Epidermal melanocyte (primary cell): ENCODE measurements at regions not wholly inside any gene's neighbourhood (a gene's known extent, or its start where the extent isn't known, plus 50 kb on each side); places are given as distances from the start of the nearest gene placed in this dataset.
"Not testable (repeated sequence)": the region's sequence is repeated elsewhere in the genome, so short reads cannot be mapped to it uniquely, and the experiment has no call there.

Experiments used
- DNase-seq: peaks from one replicate; pipeline ENCODE4 v3.0.0; 2011; ENCODE audit warnings: low spot score; ENCODE audit not compliant: insufficient read length

- DNase-seq: not testable (repeated sequence)
These were observed 214.9 kb upstream of the IRF2BP2 start for GRCh38 chr1:234824836-234825235.

DNA sequence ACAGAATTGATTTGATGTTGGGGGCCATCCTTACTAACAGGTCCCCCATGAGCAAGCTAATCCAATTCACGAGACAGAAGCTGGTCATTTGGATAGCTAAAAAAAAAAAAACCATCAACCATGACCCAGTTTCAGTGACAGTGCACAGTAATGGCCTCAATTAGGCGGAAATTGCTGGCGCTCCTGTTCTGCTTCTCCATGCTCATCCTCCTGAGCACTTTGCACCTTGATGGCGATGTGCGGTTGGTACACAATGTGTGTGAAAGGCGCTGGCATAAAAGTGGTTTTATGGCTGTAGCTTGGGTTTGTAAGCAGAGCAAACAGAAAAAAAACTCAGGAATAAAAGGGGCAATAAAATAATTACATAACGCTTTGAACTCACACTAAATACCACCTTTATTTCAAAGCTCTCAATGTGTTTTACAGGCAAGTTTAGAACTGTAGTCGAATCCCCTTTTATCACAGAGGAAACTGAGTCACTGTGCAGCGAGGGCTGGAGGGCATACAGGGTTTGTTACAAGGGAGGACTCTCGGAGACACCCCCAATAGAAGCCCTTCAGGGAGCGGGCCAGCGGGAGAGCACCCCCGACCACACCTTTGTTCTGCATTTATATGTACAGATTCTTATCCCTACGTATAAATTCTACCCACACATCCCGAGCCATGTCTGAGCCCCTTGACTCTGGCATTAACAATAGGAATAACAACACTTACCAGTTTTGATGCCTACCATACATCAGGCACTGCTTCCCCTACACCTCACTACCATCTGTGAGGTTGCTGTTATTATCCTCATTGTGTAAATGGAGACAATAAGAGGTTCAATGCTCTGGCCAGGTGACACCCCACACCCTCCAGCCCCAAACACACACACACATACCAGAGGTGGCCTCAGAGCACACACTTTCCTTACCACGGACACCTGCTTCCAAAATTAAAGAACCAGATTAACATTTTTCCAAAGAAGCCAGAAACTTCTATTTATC lies 213.5 kb upstream of the IRF2BP2 start:
- DNase-seq: no peak

GRCh38 chr1:234821840-234822239 lies 211.9 kb upstream of the IRF2BP2 start:
- no peak for DNase-seq

GRCh38 chr1:234820597-234820996 lies 210.6 kb upstream of the IRF2BP2 start:
- no peak for DNase-seq

DNA sequence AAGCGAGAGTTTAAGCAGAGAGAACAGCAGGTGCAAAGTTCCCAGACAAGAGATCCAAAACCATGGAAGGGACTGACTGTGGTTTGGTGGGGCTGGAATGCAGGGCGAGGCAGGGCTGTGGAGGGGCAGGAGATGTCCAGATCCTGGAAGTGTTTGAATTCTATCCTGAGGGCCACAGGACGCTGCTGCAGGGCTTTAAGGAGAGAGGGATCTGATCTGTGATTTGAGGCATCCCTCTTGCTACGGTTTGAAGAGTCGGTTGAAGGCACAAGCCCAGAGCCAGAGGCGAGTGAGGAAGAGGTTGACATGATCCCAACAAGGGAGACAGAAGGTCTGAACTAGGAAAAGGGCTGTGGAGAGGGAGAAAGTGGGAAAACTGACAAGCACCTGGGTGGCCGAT lies 209.9 kb upstream of the IRF2BP2 start:
- not testable (repeated sequence) for DNase-seq

DNA sequence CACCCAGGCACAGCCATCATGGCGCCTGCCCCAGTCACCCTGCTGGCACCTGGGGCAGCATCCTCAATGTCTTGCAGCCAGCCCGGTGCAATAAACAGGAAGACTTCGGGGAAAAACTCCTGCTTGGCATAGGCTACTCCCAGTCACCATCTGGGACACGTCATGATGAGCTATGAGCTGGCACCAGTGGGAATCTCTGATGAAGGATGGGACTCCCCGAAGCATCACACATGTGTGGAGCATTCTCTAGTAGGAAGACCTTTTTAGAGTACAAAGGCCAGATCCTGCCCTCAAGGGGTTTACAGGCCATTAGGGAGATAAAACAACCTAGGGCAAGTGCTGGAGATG lies 208.0 kb upstream of the IRF2BP2 start:
- DNase-seq: not testable (repeated sequence)

- DNase-seq: not testable (repeated sequence)
These were observed 207.5 kb upstream of the IRF2BP2 start for GRCh38 chr1:234817313-234818039.

GRCh38 chr1:234816864-234817263 lies 206.9 kb upstream of the IRF2BP2 start:
- DNase-seq: not testable (repeated sequence)

- not testable (repeated sequence) for DNase-seq
These were observed 206.3 kb upstream of the IRF2BP2 start for GRCh38 chr1:234816186-234816851.

- not testable (repeated sequence) for DNase-seq
These were observed 205.4 kb upstream of the IRF2BP2 start for GRCh38 chr1:234815295-234815815.

DNA sequence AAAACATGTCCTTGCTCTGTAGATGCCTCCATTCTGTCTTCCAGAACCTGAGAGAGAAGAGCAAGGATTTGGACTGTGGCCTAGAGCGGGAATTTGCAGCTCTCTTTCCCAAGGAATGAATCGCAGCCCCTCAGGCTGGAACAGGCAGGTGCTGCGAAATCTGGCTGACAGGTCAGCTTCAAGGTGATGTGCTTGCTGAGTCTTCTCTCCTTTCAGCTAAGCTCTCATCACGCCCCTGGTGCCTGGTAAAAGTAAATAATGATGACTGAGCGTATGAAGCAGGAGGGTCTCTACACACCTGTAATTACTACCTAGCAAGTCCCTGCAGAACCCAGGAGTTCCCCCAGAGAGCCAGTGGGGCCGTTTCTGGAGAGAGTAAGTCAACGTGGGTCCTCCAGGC lies 204.3 kb upstream of the IRF2BP2 start:
- DNase-seq: not testable (repeated sequence)

DNA sequence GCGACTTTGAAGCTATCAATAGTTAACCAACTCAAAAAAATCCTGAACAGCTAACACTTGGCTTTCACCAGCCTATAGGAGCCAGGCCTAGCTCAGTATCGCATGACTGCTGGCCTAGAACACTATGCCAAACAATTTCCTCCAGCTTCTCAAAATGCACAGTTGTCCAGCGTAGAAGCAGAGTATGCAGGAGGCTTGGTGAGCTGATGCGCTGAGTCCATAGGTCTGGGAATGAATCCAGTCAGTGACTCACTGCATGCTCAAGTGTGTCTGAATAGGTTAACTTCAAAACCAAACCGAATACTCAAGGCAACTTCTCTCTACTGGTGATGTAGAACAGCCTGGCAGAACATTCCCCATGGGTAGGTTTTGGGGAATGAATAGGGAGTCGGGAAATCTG lies 201.8 kb upstream of the IRF2BP2 start:
- DNase-seq: not testable (repeated sequence)

- not testable (repeated sequence) for DNase-seq
These were observed 200.7 kb upstream of the IRF2BP2 start for GRCh38 chr1:234810726-234811125.

DNA sequence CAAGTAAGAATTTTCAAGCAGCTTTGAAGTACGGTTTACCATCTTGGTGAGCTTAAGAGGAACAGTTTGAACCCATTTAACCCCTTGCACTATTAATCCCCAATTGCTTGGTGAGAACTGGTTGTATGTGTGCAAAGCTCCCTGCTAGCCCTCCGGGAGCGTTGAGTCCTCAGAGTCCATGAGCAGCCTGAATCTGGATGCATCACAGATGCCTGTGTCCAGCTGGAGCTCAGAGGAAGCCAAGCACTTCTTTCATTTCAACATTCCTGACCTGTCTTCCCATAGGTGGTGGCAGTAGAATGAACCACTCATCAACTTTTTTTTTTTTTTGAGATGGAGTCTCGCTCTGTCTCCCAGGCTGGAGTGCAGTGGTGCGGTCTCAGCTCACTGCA lies 199.9 kb upstream of the IRF2BP2 start:
- DNase-seq: not testable (repeated sequence)

- DNase-seq: not testable (repeated sequence)
These were observed 199.2 kb upstream of the IRF2BP2 start for GRCh38 chr1:234808943-234809853.

GRCh38 chr1:234808459-234808858 lies 198.5 kb upstream of the IRF2BP2 start:
- not testable (repeated sequence) for DNase-seq

DNA sequence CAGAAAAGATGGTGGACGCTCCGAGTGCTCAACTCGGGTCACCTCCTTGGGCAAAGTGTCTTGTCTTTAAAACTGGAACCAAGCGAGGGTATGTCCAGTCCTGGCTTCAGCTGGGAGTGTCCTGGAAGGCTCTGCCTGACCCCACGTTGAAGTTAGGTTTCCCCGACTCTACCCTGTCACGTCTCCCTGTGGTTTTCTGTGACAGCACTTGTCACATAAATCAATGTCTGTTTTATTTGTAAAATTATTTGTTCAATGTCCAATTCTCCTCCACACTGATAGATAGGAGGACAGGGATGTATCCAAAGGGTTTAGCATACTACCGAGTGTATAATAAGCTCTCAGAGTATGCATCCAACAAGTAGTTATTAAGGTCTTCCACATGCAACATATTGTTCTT lies 197.7 kb upstream of the IRF2BP2 start:
- DNase-seq: not testable (repeated sequence)

DNA sequence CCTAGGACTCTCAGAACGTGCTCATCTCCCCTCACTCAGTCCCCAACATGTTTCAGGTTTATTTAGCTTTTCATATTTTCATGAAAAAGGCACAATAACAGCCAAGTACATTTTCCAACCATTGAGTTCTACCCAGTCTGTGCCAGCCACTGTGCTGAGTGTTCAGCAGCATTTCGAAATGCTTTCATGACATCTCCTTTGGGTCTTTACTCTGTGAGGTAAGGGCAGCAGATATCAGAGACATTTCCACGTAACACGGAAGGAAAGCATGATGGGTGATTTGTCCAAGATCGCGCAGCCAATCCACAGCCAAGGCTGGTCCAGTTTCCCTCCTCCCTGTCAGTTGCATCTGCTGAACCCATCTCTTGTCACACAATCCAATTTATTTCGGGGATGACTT lies 192.6 kb upstream of the IRF2BP2 start:
- DNase-seq: not testable (repeated sequence)

DNA sequence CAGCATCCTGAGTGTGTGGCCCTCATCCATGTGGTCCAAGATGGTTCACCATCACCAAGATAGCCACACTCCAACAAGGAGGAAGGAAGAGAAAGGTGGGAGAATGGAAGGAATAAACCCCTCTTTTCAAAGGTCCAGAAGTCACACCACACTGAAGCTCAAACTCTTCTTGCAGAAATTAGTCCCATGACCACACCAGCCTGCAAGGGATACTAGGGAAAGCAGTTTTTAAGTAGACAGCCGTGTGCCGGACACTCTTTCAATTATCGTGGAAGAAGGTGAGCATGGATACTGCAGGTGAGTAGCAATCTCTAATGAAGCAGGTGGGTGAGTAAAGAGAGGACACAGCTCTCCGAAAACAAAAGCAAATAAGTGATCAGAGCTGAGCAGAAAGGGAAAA lies 191.7 kb upstream of the IRF2BP2 start:
- peak; percentile 12 for DNase-seq

DNA sequence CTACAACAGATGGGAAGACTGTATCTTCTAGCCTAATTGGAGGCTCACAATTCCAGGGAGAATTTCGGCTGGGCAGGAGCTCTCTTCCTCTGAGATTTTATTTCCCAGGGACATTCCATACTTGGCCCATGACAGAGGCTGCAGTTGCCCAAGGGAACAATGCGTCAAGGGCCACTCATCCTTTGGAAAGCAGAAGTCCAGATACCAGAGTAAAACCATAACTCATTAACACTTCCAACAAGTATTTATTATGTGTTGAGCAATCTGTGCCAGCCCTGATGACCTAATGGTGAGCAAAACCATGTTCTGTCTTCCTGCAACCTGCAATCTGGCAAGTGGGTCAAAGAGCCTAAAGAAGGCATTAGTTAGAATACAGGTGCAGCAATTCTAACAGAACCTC lies 191.2 kb upstream of the IRF2BP2 start:
- DNase-seq: not testable (repeated sequence)
